Mucosa of gallbladder (tissue), 1 donor: ENCODE measurements at regions not wholly inside any gene's neighbourhood (a gene's known extent, or its start where the extent isn't known, plus 50 kb on each side); places are given as distances from the start of the nearest gene placed in this dataset.

ENCODE experiments used
- DNase-seq: peaks from one replicate; pipeline ENCODE4 v3.0.0-alpha.2; 2020; ENCODE audit warnings: low spot score
- donor health status: DM: no; HTN: no; CAD: no.

DNA sequence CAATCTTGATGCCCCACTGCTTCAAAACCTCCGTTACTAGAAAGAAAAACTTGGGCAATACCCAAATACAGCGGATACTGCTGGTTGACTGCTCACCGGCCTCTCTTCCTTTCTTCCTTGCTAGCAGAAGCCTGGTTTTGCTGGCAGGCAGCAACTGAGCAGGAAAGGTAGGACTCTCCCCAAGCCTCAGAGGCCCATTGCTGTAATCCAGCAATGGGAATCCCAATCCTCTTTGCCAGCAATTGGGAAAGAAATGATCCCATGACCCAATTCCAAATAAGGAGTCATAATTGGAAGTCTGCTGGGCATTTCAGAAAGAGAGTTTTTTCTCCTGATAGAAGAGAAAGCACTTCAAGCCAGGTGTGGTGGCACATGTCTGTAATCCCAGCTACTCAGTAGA lies 394.5 kb downstream of the BCOR start:
- DNase-seq = no peak

DNA sequence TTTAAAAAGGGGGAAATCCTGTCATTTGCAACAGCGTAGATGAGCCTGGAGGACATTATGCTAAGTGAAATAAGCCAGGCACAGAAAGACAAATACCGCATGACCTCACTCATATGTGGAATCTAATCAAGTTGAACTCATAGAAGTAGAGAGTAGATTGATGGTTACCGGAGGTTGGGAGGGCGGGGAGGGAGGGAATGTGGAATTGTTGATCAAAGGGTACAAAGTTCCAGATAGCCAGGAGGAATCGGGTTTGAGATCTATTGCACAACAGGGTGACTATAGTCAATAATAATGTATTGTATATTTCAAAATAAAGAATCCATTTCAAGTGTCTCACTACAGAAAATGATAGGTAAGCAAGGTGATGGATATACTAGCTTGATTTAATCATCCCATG lies 393.2 kb downstream of the BCOR start:
- peak; percentile 50 for DNase-seq

DNA sequence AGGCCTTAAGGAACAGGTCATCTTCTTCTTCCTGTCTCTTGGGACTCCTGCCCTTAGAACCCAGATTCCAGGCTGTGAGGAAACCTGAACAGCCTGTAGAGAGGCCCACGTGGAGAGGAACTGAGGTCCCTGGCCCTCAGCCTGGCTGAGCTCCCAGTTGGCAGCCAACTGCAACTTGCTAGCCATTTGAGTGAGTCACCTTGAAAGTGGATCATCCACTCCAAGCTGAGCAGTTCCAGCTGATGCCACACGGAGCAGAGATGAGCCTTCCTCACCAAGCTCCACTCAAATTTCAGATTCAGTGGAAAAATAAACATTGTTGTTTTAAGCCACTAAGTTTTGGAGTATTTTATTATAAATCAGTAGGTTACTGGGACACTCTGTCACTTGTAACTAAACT lies 392.5 kb downstream of the BCOR start:
- peak; percentile 82 for DNase-seq

- no peak for DNase-seq
Observed at GRCh38 chrX:39709364-39709763, 388.4 kb downstream of the BCOR start.

DNA sequence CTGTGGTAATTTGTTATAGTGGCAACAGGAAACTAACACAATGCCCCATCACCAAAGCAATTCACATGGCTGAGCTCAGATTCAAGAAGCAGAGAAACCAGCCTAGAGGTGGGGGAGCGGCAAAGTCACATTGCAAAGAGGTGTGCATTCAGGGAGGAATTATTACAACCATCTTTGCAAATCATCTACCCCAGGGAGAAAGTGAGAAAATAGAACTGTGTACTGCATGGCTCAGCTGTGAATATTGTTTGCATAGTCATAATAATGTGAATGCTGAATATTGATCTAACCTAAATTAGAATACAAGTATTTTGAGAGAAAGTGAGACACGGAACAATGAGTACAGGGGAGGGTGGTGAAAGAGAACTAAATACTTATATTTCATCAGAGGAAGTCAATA lies 387.9 kb downstream of the BCOR start:
- no peak for DNase-seq

DNA sequence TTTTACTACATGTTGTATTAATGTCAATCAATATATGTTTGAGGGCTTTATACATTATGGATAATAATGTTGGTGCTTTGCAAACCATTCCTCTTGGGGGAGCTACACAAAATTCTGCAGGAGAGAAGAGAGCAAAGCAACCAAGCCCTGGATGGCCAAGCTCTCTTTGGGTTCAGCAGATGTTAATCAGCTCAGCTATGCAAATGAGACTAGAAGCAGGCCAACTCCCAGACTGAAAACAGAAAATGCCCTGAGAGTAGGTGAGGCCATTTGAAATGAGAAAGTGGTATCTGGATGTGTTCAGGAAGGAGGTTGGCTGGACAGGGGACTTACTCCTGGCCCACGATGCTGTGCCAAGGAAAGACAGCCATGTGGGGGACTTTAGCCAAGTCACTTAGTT lies 387.0 kb downstream of the BCOR start:
- no peak for DNase-seq

DNA sequence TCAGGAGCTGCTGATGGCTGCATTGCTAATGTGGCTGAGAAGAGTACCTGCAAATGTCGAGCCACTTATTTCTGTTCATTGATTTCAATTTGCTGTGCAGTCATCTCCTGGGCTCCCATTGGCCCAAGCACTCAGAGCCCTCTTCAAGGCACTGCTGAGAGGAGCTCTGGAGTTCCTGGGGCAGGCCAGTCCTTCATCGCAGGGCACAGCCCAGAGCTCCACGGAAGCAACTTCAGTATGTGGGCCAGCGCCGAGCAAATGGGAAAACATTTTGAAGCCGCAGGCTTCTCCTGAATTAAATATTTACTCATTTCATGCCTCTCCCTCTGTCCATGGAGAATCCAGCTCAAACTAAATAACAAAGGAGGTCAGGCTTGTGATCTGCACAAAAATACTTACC lies 383.3 kb downstream of the BCOR start:
- DNase-seq = no peak

DNA sequence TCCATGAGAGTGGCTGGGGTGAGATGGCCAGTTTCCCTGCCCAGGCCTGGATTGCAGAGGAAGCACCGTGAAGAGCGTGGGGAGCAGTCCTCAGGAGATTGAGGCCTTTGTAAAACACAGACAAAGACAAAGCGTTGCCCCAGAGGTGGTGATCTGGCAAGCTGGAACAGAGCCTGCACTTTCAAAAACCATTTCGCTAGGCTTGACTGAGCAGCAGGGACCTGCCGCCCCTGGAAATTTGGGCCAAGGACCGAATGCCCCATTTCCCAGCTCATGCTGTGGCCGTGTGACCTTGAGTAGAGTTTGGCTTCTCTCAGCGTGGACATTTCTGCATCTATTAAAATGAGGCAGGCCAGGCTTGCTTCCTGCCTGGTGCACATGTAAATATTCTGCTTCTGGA lies 381.4 kb downstream of the BCOR start:
- DNase-seq = no peak

DNA sequence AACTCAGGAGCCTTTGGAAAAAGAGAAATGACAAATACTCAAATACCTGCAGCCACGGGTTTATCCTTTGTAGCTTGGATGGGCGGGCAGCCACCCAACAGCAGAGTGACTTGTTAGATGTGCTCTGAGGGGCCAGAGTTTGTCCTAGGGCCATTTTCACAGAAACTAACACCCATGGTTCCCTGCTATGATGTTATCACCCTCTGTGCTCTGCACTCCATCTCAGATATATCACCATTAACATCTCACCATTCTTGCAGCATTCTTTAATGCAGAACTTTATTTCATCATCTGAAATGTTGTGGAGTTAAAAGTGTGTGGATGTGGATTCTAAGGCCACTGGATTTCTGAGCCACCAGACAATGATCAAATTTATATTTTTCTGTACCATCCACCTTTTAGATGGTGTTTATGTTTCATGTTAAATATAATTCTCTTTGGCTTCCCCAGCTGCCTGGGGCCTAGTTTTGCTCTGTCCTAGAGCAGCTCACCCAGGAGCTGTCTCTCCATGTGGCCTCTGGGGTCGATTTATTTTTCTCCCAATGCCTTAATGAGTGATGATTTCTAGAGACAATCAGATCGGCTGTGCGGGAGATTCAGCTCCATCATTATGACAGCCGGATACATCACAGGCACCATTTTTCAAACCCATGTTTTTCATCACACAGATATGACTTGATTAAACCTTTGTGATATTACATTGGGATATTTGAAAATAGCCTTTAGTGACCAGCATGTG lies 380.8 kb downstream of the BCOR start:
- DNase-seq = no peak

GRCh38 chrX:39718981-39719380 lies 378.8 kb downstream of the BCOR start:
- no peak for DNase-seq

DNA sequence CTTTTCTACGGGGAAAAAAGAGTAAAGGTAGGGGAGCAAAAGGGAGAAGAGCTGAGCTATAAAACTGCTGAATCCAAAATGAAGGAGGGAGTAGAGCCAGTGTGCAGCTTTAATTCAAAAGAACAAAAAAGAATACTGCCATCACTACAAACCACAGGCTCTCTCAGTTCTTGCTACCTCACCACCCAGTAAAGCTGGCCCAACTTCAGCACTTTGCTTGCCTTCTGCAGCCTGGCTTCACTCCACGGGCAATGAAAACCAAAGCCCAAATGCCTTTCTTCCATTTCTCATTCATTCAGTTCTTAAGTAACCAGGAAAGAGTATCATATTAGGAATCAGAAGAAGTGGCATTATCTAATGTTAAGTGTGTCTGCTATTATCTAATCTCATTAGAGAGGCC lies 376.8 kb downstream of the BCOR start:
- no peak for DNase-seq

GRCh38 chrX:39721566-39722279 lies 376.0 kb downstream of the BCOR start:
- DNase-seq = peak; percentile 35

DNA sequence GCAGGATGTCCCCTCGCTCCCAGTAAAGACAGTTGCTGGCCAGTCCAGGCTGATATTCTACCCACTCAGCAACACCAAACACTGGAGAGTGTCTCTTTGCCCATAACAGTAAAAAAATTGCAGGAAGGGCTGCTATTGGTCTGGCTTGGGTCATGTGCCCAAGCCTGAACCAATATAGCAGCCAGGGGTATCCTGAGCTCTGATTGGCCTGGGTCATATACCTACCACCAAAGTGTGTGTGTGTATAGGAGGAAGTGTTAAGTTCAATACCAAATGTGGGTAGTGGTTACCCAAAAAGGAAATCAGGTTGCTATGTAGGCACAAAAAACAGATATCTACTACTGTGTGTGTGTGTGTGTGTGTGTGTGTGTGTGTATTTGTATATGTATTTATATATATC lies 373.2 kb downstream of the BCOR start:
- DNase-seq = no peak

- DNase-seq = no peak
Observed at GRCh38 chrX:39725114-39725513, 372.6 kb downstream of the BCOR start.

GRCh38 chrX:39725928-39726619 lies 371.7 kb downstream of the BCOR start:
- no peak for DNase-seq

GRCh38 chrX:39726771-39727170 lies 371.0 kb downstream of the BCOR start:
- no peak for DNase-seq

DNA sequence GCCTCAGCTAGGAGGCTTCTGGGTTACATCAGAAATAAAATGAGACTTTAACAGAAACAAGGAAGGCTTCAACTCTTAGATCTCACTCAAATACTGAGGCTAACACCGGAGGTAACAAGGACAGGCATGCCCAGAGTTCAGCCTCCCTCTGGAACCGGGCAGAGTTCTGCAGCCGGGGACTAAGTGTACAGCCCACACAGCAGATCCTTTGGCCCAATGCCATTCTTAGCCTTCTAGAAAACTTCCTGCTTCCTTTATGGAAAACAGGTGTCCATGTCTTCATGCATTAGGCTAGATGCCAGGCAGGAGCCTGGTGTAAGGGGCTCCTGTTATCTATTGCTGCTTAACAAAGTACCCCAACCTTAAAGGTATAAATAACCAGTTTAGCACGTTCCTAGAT lies 369.7 kb downstream of the BCOR start:
- DNase-seq = no peak

GRCh38 chrX:39728852-39729598 lies 368.7 kb downstream of the BCOR start:
- no peak for DNase-seq

- no peak for DNase-seq
Observed at GRCh38 chrX:39729981-39730661, 367.6 kb downstream of the BCOR start.

DNA sequence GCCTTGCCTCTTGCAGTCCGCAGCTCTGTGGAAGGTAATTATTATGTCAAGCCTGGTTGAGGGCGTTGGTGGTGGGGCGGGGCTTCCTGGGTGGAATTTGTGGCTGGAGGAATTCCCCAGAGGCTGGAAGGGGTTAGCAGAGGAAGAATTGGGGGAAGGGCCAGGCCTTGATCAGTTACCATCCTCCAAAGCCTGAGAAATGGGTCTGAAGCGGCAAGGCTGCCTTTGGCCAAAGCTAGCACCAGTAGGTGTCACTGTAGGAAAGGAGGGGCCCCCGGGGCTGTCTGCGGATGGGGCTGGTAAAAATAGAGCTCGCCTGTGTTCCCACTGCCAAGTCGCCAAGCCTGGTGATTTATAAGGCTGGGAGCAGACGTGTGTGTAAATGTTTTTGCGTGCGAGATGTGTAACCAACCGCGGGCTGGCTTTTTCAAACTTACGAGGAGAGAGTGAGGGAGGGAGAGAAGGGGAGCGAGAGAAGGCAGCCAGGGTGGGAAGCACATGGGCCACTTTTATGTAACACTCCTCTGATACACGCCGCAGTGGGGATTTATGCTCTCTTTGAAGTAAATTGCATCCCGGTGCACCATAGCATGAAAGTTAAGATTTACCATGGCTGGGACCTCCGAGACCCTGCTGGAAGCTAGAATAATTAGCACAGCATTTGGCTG lies 367.0 kb downstream of the BCOR start:
- DNase-seq = peak; percentile 66

DNA sequence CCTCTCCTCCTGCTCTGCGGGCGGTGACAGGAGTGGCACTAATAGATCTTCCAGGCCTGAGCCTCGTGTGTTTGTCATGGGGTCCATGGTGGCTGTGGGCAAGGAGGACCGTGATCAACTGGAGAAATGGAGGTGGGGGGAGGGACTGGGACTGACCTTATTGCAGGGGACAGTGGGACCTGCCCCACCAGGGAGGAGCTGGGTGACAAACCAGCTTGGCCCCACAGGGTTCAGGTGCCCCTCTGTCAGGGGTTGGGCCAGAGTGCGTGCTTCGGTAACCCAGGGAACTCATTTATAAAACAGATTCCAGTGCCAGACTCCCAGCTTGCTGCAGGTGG lies 366.5 kb downstream of the BCOR start:
- no peak for DNase-seq
